ENCODE measurements at regions not wholly inside any gene's neighbourhood (a gene's known extent, or its start where the extent isn't known, plus 50 kb on each side); places are given as distances from the start of the nearest gene placed in this dataset.

DNA sequence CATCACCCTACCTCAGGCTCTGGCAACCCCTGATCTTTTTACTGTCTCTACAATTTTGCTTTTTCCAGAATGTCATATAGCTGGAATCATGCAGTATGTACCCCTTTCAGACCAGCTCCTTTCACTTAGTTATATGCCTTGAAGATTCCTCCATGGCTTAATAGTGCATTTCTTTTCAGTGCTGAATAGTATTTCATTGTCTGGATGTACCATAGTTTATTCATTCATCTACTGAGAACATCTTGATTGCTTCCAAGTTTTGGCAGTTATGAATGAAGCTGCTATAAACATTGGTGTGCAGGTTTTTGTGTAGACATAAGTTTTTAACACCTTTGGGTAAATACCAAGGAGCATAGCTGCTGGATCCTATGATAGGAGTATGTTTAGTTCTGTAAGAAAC lies 50.8 kb upstream of the ANP32A start:
- no peak for DNase-seq (ENCODE audit: low spot score)
- H3K4me3 Mint-ChIP-seq (ENCODE audit: low read depth) = no peak overlapping the region
- intact Hi-C loops (cut with micrococcal nuclease) = no loop called here
- peaks cover 22% of the 10 kb centered on the region for H3K27me3 Mint-ChIP-seq (ENCODE audit: low read depth)
- H3K9me3 Mint-ChIP-seq = no peaks in the 10 kb centered on the region
- H3K4me1 Mint-ChIP-seq (ENCODE audit: low read depth) = peaks cover 4% of the 10 kb centered on the region
- H3K27ac Mint-ChIP-seq = no peak overlapping the region
- no peaks in the 10 kb centered on the region for H3K36me3 Mint-ChIP-seq (ENCODE audit: low read depth)

DNA sequence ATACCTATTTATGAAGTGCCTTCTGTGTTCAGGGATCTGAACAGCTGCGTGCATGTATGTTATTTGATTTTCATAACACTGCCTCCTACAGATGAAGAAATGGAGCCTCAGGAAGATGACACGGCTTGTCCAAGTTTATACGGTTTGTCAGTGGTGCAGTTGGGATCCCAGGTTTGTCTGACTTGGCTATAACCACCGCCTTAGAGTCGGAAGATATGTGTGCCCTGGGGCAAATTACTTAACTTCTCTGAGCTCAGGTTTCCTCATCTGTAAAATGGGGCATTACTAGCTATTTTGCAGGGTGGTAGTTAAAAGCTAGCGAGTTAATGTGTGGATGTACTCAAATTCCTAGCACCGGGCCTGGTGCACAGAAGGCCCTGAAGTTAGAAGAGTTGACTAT lies 54.1 kb upstream of the ANP32A start:
- Mint-ChIP-seq H3K4me1 (ENCODE audit: low read depth) (peaks cover 4% of the 10 kb centered on the region), H3K9me3 (no peaks in the 10 kb centered on the region), H3K27me3 (ENCODE audit: low read depth) (peaks cover 23% of the 10 kb centered on the region), H3K36me3 (ENCODE audit: low read depth) (no peaks in the 10 kb centered on the region), H3K4me3 (ENCODE audit: low read depth) (no peak overlapping the region), H3K27ac (no peak overlapping the region)
- no peak for DNase-seq (ENCODE audit: low spot score)
- intact Hi-C loops (cut with micrococcal nuclease) = loop anchor here (1.0 to 5.0 kb wide), 2 partner anchors 92 to 324 kb away; no protein-coding TSS in a partner anchor

DNA sequence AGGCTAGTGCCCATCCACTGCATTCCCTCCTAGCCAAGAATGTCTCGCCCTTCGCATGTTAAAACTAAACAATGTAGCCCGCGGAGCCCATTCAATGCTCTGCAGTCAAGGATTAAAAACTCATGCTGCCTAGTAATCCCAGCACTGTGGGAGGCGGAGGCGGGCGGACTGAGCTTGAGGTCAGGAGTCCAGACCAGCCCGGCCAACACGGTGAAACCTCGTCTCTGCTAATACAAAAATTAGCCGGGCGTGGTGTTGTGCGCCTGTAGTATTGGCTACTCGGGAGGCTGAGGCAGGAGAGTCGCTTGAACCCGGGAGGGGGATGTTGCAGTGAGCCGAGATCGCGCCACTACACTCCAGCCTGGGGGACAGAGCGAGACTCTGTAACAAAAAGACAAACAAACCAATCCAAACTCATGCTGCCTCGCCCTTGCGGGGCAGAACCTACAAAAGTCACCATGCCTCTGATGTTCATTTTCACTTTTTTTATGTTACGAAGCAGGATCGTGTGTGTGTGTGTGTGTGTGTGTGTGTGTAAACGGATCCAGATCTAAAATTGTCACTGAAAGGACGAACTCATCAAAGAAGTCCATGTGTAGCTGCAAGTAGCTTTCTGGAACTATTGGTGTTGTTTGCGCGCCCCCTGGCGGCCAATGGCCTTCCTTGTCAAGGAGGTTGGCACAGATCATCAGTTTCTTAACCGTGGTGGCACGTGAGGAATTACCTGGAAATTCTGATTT lies 54.8 kb upstream of the SPESP1 start:
- no peaks in the 10 kb centered on the region for H3K36me3 Mint-ChIP-seq (ENCODE audit: low read depth)
- no peak overlapping the region for H3K4me3 Mint-ChIP-seq (ENCODE audit: low read depth)
- DNase-seq (ENCODE audit: low spot score) = peak; percentile 76
- peaks cover 4% of the 10 kb centered on the region for H3K4me1 Mint-ChIP-seq (ENCODE audit: low read depth)
- H3K27me3 Mint-ChIP-seq (ENCODE audit: low read depth) = peaks cover 21% of the 10 kb centered on the region
- H3K27ac Mint-ChIP-seq = no peak overlapping the region
- intact Hi-C loops (cut with micrococcal nuclease) = loop anchor here (1.0 to 5.0 kb wide), 4 partner anchors 93 to 325 kb away; no protein-coding TSS in a partner anchor
- H3K9me3 Mint-ChIP-seq = no peaks in the 10 kb centered on the region

DNA sequence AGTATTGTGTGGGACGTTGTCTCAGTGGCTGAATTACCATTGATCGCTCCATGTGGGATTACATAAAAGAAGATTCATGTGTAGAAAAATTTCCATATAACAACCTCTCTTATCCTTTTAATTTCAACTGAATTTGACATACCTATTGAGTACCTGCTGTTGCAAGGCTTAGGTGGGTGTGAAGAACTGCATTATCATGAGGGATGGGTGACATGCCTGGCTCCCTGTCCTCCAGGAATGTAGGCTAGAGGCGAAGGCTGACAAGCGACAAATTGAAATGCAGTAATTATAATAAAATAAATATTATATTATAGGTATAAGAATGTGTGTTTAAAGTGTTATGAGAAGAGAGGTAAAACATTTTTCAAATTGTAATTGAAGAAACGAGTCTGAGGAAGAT lies 52.7 kb upstream of the SPESP1 start:
- H3K27me3 Mint-ChIP-seq (ENCODE audit: low read depth) = peaks cover 18% of the 10 kb centered on the region
- H3K4me3 Mint-ChIP-seq (ENCODE audit: low read depth) = no peak overlapping the region
- no peak overlapping the region for H3K27ac Mint-ChIP-seq
- peaks cover 4% of the 10 kb centered on the region for H3K4me1 Mint-ChIP-seq (ENCODE audit: low read depth)
- no peaks in the 10 kb centered on the region for H3K9me3 Mint-ChIP-seq
- intact Hi-C loops (cut with micrococcal nuclease) = loop anchor here (2.0 to 5.0 kb wide), 2 partner anchors 95 to 319 kb away; no protein-coding TSS in a partner anchor
- H3K36me3 Mint-ChIP-seq (ENCODE audit: low read depth) = no peaks in the 10 kb centered on the region
- DNase-seq (ENCODE audit: low spot score) = no peak

DNA sequence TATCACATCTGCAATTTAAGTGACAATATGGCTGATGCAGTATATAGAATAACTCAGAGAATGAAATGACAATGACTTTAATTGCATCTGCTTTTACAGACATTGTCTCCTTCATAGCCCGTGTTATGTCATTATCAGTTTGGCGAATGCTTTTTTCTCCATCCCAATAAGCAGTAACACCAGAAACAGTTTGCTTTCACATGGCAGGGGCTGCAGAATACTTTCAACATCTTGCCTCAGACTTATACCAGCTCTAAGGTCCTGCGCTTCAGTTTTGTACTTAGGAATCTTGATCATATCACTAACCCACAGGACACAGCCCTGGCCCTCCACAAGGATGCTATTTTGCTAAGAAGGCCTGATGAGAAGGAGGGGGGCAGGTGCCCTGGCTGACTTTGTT lies 49.9 kb upstream of the SPESP1 start:
- Mint-ChIP-seq H3K9me3 (no peaks in the 10 kb centered on the region), H3K4me1 (ENCODE audit: low read depth) (peaks cover 4% of the 10 kb centered on the region), H3K36me3 (ENCODE audit: low read depth) (no peaks in the 10 kb centered on the region), H3K27ac (no peak overlapping the region), H3K27me3 (ENCODE audit: low read depth) (peaks cover 15% of the 10 kb centered on the region), H3K4me3 (ENCODE audit: low read depth) (no peak overlapping the region)
- no peak for DNase-seq (ENCODE audit: low spot score)
- intact Hi-C loops (cut with micrococcal nuclease) = no loop called here

Data from activated T-helper 2 cell treated with anti-CD3 and anti-CD28 coated beads, Interferon-gamma antibody, Interleukin-2, Interleukin-4, amounts not matched to agents 10 μg/mL and 5 μg/mL and 100 μg/mL, durations not matched to agents 14 hours and 24 hours and 36 hours (primary cell).